SK-N-MC (cell line): ENCODE measurements at regions not wholly inside any gene's neighbourhood (a gene's known extent, or its start where the extent isn't known, plus 50 kb on each side); places are given as distances from the start of the nearest gene placed in this dataset.

Experiments used
- EZH2 ChIP-seq: fragments of 200-600 bp; sonication (generic); IDR thresholded peaks from one replicate; pipeline ENCODE4 v1.6.1; 2017; ENCODE audit warnings: antibody characterized with exemption
- FOXP2 ChIP-seq: optimal IDR thresholded peaks from 2 replicates; pipeline ENCODE3; 2011; ENCODE audit warnings: mild to moderate bottlenecking, moderate library complexity; ENCODE audit not compliant: insufficient read depth; ENCODE audit errors: extremely low read length, control extremely low read depth
- POLR2AphosphoS5 ChIP-seq: IDR thresholded peaks from 2 replicates; pipeline ENCODE4 v1.6.1; 2012; ENCODE audit warnings: mild to moderate bottlenecking, low read depth, low read length, borderline replicate concordance

DNA sequence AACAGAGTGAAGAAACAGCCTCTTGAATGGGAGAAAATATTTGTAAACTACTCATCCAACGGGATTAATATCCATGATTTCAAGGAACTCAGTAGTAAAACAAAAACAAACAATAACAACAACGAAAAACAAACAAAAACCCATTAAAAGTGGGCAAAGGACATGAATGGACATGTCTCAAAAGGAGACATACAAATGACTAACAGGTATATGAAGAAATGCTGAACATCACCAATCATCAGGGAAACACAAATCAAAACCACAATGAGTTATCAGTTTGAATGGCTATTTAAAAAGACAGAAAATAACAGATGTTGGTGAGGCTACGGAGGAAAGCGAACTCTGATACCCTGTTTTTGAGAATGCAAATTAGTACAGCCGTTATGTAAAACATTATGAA lies 224.8 kb upstream of the NRXN1 start:
- TF ChIP-seq POLR2AphosphoS5 (no peak), EZH2 (no peak), FOXP2 (no peak)
